H7 (cell line): ENCODE measurements at regions not wholly inside any gene's neighbourhood (a gene's known extent, or its start where the extent isn't known, plus 50 kb on each side); places are given as distances from the start of the nearest gene placed in this dataset.

Source experiments
- DNase-seq: peaks from one replicate; pipeline ENCODE4 v3.0.0; 2012
- H3K27me3 ChIP-seq: 2 replicates; pipeline ENCODE4 v1.6.0; 2011; ENCODE audit warnings: mild to moderate bottlenecking, low read length; ENCODE audit not compliant: control insufficient read depth, insufficient read depth
- H3K36me3 ChIP-seq: replicated peaks from 2 replicates; pipeline ENCODE4 v1.5.1; 2011; ENCODE audit warnings: low read length; ENCODE audit not compliant: control insufficient read depth, insufficient read depth
- H3K4me3 ChIP-seq: 2 replicates; pipeline ENCODE4 v1.5.1; 2011; ENCODE audit warnings: low read depth, mild to moderate bottlenecking, control low read depth, low read length, moderate library complexity; ENCODE audit not compliant: insufficient read depth

GRCh38 chr4:189267312-189267965, 673.2 kb upstream of the FRG1 start:
- Histone ChIP-seq H3K36me3 (no peaks in the 10 kb centered on the region), H3K4me3 (no peak overlapping the region), H3K27me3 (no peaks in the 10 kb centered on the region)
- DNase-seq, result no peak

DNA sequence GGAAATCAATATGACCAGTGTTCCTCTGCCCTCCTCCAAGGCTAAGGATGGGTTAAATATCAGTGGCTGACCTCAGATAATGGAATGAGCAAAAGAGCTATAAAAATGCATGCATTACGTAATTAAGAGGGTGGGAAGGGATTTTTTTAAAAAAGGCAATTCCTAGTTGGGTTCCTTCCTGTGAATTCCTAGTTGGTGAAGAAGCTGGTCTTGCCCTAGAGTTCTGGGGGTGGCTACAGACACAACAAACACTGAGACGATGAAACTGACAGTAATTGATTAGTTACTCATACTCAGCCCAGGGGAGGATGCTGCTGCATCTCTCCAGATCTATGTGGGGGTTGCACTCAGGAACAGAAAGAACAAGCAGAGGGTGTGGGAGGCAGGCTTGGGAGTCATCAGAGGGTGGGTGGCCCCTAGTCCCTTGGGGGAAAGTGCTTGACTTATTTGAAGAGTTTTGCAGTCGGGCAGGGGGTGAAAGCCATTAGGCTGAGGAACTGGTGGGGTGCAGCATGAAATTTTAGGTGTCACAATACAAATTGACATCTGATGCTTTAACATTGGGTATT, 662.0 kb upstream of the FRG1 start:
- Histone ChIP-seq H3K4me3 (no peak overlapping the region), H3K36me3 (no peaks in the 10 kb centered on the region), H3K27me3 (no peaks in the 10 kb centered on the region)
- no peak for DNase-seq

DNA sequence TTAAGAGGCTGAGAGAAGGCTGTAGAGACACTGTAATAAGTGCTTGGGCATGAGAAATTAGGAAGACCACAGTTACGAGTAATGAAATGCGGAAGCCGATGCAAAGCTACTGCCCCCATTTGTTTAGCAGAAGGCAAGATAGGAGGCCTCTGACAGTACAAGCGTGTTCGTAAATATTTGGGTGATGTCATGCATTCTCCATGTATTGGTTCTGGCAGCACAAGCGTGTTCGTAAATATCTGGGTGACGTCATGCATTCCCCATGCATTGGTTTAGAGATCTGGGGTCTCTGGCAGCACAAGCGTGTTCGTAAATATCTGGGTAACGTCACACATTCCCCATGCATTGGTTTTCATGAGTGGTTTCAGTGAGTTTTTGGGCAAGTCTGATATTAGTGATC, 661.5 kb upstream of the FRG1 start:
- no peak for DNase-seq
- no peaks in the 10 kb centered on the region for H3K36me3 ChIP-seq
- no peaks in the 10 kb centered on the region for H3K27me3 ChIP-seq
- H3K4me3 ChIP-seq, result no peak overlapping the region

- Histone ChIP-seq H3K36me3 (no peaks in the 10 kb centered on the region), H3K4me3 (no peak overlapping the region), H3K27me3 (no peaks in the 10 kb centered on the region)
- DNase-seq, result no peak
Measured at GRCh38 chr4:189285377-189285776, 655.3 kb upstream of the FRG1 start.

DNA sequence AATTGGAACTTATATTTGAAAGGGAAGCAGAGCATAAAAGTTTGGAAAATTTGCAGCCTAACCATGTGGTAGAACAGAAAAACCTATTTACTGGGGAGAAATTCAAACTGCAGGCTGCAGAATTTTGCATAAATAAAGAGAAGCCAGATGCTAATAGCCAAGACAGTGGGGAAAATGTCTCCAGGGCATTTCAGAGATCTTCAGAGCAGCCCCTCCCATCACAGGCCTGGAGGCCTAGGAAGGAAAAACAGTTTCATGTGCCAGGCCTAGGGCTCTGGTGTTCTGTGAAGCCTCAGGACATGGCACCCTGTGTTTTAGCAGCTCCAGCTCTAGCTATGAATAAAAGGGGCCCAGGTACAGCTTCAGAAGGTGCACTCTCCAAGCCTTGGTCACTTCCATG, 648.7 kb upstream of the FRG1 start:
- Histone ChIP-seq H3K27me3 (no peaks in the 10 kb centered on the region), H3K4me3 (no peak overlapping the region), H3K36me3 (no peaks in the 10 kb centered on the region)
- no peak for DNase-seq

DNA sequence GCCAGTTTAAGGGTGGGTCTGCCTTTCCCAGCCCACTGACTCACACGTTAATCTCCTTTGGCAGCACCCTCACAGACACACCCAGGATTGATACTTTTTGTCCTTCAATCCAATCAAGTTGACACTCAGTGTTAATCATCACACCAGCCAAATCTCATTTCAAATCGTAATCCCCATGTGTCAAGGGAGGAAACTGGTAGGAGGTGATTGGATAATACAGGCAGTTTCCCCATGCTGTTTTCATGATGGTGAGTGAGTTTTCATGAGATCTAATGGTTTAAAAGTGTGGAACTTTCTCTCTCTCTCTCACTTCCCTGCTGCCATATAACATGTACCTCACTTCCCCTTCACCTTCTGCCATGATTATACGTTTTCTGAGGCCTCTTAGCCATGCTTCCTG, 647.2 kb upstream of the FRG1 start:
- H3K4me3 ChIP-seq, result no peak overlapping the region
- no peaks in the 10 kb centered on the region for H3K36me3 ChIP-seq
- no peak for DNase-seq
- no peaks in the 10 kb centered on the region for H3K27me3 ChIP-seq

DNA sequence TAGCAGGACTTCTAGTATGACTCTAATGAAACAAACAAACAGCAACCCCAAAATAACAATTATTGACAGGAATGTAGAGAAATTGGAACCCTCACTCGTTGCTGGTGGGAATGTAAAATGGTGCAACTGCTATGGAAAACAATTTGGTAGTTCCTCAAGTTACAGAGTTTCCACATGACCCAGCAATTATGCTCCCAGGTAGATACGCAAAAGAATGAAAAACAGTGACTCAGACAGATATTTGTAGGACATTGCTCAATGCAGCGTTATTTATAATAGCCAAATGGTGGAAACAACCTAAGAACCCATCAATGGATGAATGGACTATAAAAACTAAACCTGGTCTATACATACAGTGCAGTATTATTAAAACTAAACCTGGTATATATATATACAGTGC, 646.1 kb upstream of the FRG1 start:
- Histone ChIP-seq H3K36me3 (no peaks in the 10 kb centered on the region), H3K27me3 (no peaks in the 10 kb centered on the region), H3K4me3 (no peak overlapping the region)
- no peak for DNase-seq

- Histone ChIP-seq H3K27me3 (no peaks in the 10 kb centered on the region; the same call in 1 of the 2 replicates), H3K4me3 (no peak overlapping the region), H3K36me3 (no peaks in the 10 kb centered on the region)
- DNase-seq, result no peak
Measured at GRCh38 chr4:189299706-189300105, 641.0 kb upstream of the FRG1 start.

- H3K36me3 ChIP-seq, result no peaks in the 10 kb centered on the region
- no peaks in the 10 kb centered on the region; the same call in 1 of the 2 replicates for H3K27me3 ChIP-seq
- DNase-seq, result no peak
- no peak overlapping the region for H3K4me3 ChIP-seq
Measured at GRCh38 chr4:189301692-189302091, 639.0 kb upstream of the FRG1 start.

- no peak for DNase-seq
Measured at GRCh38 chr4:189302719-189303118, 638.0 kb upstream of the FRG1 start.

GRCh38 chr4:189304167-189304566, 636.5 kb upstream of the FRG1 start:
- DNase-seq, result no peak
- Histone ChIP-seq H3K4me3 (no peak overlapping the region), H3K36me3 (no peaks in the 10 kb centered on the region), H3K27me3 (no peaks in the 10 kb centered on the region; the same call in 1 of the 2 replicates)

More at GRCh38 chr4:189302719-189303118, 638.0 kb upstream of the FRG1 start:
- no peaks in the 10 kb centered on the region; the same call in 1 of the 2 replicates for H3K27me3 ChIP-seq
- H3K4me3 ChIP-seq, result no peak overlapping the region
- no peaks in the 10 kb centered on the region for H3K36me3 ChIP-seq

GRCh38 chr4:189304809-189305208, 635.9 kb upstream of the FRG1 start:
- Histone ChIP-seq H3K36me3 (no peaks in the 10 kb centered on the region), H3K27me3 (no peaks in the 10 kb centered on the region; the same call in 1 of the 2 replicates), H3K4me3 (no peak overlapping the region)
- no peak for DNase-seq

DNA sequence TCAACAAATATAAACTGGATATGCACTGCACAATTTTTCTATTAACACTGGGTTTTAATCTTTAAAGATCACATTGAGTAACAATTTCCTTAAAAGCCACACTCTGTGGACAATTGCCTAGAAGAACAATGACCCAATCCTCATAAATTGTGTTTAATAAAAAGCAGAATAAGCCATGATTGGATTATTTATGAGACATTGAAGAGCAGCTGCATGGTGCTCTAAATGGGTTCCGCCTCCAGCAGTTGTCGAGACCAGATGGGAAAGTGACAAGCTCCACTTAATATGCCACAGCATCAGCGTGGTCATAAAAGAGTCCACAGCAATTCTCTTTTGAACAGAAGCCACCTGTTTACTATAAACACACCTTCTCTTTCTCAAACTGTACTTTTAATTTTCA, 635.2 kb upstream of the FRG1 start:
- Histone ChIP-seq H3K36me3 (no peaks in the 10 kb centered on the region), H3K4me3 (no peak overlapping the region), H3K27me3 (no peaks in the 10 kb centered on the region; the same call in 1 of the 2 replicates)
- DNase-seq, result no peak

DNA sequence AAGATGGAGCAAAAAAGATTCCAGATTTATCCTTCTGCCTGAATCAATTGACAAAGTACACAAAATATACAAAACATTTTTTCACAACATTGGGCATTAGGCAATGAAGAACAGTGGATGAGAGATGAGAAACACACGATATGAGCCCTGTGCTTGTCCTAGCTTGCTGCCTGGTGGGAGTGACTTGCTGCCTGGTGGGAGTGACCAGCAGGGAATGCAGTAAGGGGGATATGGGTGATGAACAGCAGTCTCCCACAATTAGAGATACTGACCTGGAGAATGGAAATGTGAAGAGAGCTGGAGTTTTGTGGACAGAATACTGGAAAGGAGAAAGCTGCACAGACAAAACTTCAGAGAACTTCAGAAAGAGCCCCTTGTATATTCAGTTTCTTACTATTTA, 629.4 kb upstream of the FRG1 start:
- Histone ChIP-seq H3K27me3 (no peaks in the 10 kb centered on the region; the same call in 1 of the 2 replicates), H3K36me3 (no peaks in the 10 kb centered on the region), H3K4me3 (no peak overlapping the region)
- DNase-seq, result no peak

- DNase-seq, result no peak
- Histone ChIP-seq H3K36me3 (no peaks in the 10 kb centered on the region), H3K27me3 (no peaks in the 10 kb centered on the region), H3K4me3 (no peak overlapping the region)
Measured at GRCh38 chr4:189313064-189313463, 627.6 kb upstream of the FRG1 start.
